NT2/D1 (cell line): ENCODE measurements at regions not wholly inside any gene's neighbourhood (a gene's known extent, or its start where the extent isn't known, plus 50 kb on each side); places are given as distances from the start of the nearest gene placed in this dataset.

Experiments
- SUZ12 ChIP-seq: IDR thresholded peaks from 2 replicates; pipeline ENCODE4 v1.6.1; 2011; ENCODE audit not compliant: insufficient read length, insufficient read depth; ENCODE audit errors: extremely low read depth
- YY1 ChIP-seq: IDR thresholded peaks from 2 replicates; pipeline ENCODE4 v1.6.1; 2011; ENCODE audit not compliant: insufficient read length, insufficient read depth

- TF ChIP-seq SUZ12 = no peak
- no peak for TF ChIP-seq YY1
Measured at GRCh38 chr5:68449380-68449779, 233.8 kb downstream of the PIK3R1 start.
